Neural progenitor cell (in vitro differentiated cells): ENCODE measurements at regions not wholly inside any gene's neighbourhood (a gene's known extent, or its start where the extent isn't known, plus 50 kb on each side); places are given as distances from the start of the nearest gene placed in this dataset.

Experiments
- EZH2 ChIP-seq: fragments of 200-600 bp; sonication (generic); IDR thresholded peaks from 2 replicates; pipeline ENCODE4 v1.6.1; 2017; ENCODE audit warnings: antibody characterized with exemption, mild to moderate bottlenecking, moderate library complexity
- EZH2phosphoT487 ChIP-seq: fragments of 200-600 bp; sonication (generic); IDR thresholded peaks from 2 replicates; pipeline ENCODE4 v1.6.1; 2017; ENCODE audit warnings: antibody characterized with exemption
- TF ChIP-seq, protein P1 (sequence below): fragments of 200-600 bp; sonication (generic); IDR thresholded peaks from 2 replicates; pipeline ENCODE4 v1.5.1; 2017; ENCODE audit warnings: antibody characterized with exemption, mild to moderate bottlenecking

GRCh38 chr10:78181381-78182055 lies 147.9 kb downstream of the RPS24 start:
- TF ChIP-seq EZH2phosphoT487 (no peak), EZH2 (no peak)
- TF ChIP-seq, protein P1, sequence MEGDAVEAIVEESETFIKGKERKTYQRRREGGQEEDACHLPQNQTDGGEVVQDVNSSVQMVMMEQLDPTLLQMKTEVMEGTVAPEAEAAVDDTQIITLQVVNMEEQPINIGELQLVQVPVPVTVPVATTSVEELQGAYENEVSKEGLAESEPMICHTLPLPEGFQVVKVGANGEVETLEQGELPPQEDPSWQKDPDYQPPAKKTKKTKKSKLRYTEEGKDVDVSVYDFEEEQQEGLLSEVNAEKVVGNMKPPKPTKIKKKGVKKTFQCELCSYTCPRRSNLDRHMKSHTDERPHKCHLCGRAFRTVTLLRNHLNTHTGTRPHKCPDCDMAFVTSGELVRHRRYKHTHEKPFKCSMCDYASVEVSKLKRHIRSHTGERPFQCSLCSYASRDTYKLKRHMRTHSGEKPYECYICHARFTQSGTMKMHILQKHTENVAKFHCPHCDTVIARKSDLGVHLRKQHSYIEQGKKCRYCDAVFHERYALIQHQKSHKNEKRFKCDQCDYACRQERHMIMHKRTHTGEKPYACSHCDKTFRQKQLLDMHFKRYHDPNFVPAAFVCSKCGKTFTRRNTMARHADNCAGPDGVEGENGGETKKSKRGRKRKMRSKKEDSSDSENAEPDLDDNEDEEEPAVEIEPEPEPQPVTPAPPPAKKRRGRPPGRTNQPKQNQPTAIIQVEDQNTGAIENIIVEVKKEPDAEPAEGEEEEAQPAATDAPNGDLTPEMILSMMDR, result no peak
